ENCODE measurements at regions not wholly inside any gene's neighbourhood (a gene's known extent, or its start where the extent isn't known, plus 50 kb on each side); places are given as distances from the start of the nearest gene placed in this dataset.

- H3K36me3 ChIP-seq (ENCODE audit: control insufficient read depth, insufficient read depth, low read length) = no peaks in the 10 kb centered on the region
- no peak overlapping the region for H3K4me3 ChIP-seq
- H3K27me3 ChIP-seq (ENCODE audit: control insufficient read depth in 2 of 2, insufficient read depth in 2 of 2, low read length in 2 of 2) = no peaks in the 10 kb centered on the region
- H3K9me1 ChIP-seq (ENCODE audit: control insufficient read depth, insufficient read depth, low read length) = no peaks in the 10 kb centered on the region
- no peak for TF ChIP-seq ZFPM2 (CRISPR knock-in tag; IDR thresholded peaks at IDR 0.05)
- TF ChIP-seq KAT7 (CRISPR knock-in tag; IDR thresholded peaks at IDR 0.05; ENCODE audit: borderline replicate concordance) = no peak
- no peak for TF ChIP-seq SIRT6 (IDR thresholded peaks at IDR 0.05; ENCODE audit: low read depth, low read length)
- TF ChIP-seq ZNF512 (tag; IDR thresholded peaks at IDR 0.05) = no peak
- TF ChIP-seq CLOCK (CRISPR knock-in tag; IDR thresholded peaks at IDR 0.05; ENCODE audit: borderline replicate concordance) = no peak
- TF ChIP-seq TAF15 (IDR thresholded peaks at IDR 0.05; ENCODE audit: low read depth, low read length) = no peak
- no peak for TF ChIP-seq PML (IDR thresholded peaks at IDR 0.05; ENCODE audit: low read length)
- no peak for TF ChIP-seq ZNF217 (CRISPR knock-in tag; IDR thresholded peaks at IDR 0.05)
- H3K4me2 ChIP-seq (ENCODE audit: insufficient read depth, low read length) = no peak overlapping the region
- H2AFZ ChIP-seq (ENCODE audit: low read depth, low read length) = no peak overlapping the region
- POLR2A ChIA-PET = no interaction called here
- H3K9me3 ChIP-seq (replicated peaks; ENCODE audit: control insufficient read depth, insufficient read depth, low read depth, low read length) = no peaks in the 10 kb centered on the region
- in situ Hi-C loops (cut with MboI) = no loop called here
- no peaks in the 10 kb centered on the region for H3K79me2 ChIP-seq (ENCODE audit: control insufficient read depth, insufficient read depth, low read length)
- intact Hi-C loops (cut with micrococcal nuclease) = no loop called here
- H3K27ac ChIP-seq (ENCODE audit: extremely low read depth, low read depth, low read length) = no peak overlapping the region
- no peak for DNase-seq (ENCODE audit: extremely low read depth in 1 of 4, low spot score in 3 of 4)
- no peak for FAIRE-seq
- no TSS peak for BruUV-seq (replicated peaks)
- no peaks in the 10 kb centered on the region for H4K20me1 ChIP-seq (replicated peaks; ENCODE audit: control insufficient read depth, insufficient read depth, low read length)
- H3K9ac ChIP-seq (ENCODE audit: insufficient read depth in 1 of 2, low read depth in 2 of 2, low read length in 2 of 2) = no peak overlapping the region
- ATAC-seq = no peak
- CTCF ChIA-PET (ENCODE audit: low intra/inter-chr PET ratio) = no interaction called here
- no peaks in the 10 kb centered on the region for H3K4me1 ChIP-seq (replicated peaks in 1 of 2; ENCODE audit: control insufficient read depth in 2 of 2, insufficient read depth in 2 of 2, low read length in 2 of 2)
- 7% methylated on average over 1 of the region's 1 CpG for WGBS (ENCODE audit: insufficient coverage, low coverage, missing lambda C conversion rate)
Measured at GRCh38 chr6:85107701-85108100, 342.2 kb upstream of the NT5E start.

Data from K562 (cell line).